ENCODE measurements at regions not wholly inside any gene's neighbourhood (a gene's known extent, or its start where the extent isn't known, plus 50 kb on each side); places are given as distances from the start of the nearest gene placed in this dataset.

DNA sequence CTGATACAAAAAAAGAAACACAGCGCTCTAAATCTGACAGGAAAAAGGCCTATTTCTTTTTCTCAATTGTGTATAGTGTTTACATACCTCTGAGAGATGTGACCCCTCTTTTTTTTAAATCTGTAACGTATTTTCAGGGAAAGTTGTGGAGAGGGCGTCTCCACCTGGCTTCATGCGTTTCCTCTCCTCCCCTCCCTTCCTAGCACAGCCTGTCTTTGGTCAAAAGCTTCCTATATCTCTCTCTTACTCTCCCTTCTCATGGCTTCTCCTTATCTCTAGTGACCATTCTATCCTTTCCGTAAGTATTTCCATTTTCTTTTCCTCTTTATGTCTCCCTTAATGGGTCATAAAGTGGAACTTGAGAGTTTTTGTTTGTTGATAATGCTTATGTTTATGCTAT is 458.9 kb downstream of the HACE1 start:
- no peak for DNase-seq
- no peak overlapping the region for H3K4me3 Mint-ChIP-seq (ENCODE audit: unreplicated experiment)
- no peaks in the 10 kb centered on the region for H3K9me3 Mint-ChIP-seq (ENCODE audit: unreplicated experiment)
- H3K36me3 Mint-ChIP-seq (ENCODE audit: unreplicated experiment) = no peaks in the 10 kb centered on the region
- peaks cover 2% of the 10 kb centered on the region for H3K27me3 Mint-ChIP-seq (ENCODE audit: unreplicated experiment)
- H3K4me1 Mint-ChIP-seq (ENCODE audit: low read depth, unreplicated experiment) = peaks cover 8% of the 10 kb centered on the region
- H3K27ac Mint-ChIP-seq (ENCODE audit: unreplicated experiment) = no peak overlapping the region
- TF ChIP-seq, protein P1, sequence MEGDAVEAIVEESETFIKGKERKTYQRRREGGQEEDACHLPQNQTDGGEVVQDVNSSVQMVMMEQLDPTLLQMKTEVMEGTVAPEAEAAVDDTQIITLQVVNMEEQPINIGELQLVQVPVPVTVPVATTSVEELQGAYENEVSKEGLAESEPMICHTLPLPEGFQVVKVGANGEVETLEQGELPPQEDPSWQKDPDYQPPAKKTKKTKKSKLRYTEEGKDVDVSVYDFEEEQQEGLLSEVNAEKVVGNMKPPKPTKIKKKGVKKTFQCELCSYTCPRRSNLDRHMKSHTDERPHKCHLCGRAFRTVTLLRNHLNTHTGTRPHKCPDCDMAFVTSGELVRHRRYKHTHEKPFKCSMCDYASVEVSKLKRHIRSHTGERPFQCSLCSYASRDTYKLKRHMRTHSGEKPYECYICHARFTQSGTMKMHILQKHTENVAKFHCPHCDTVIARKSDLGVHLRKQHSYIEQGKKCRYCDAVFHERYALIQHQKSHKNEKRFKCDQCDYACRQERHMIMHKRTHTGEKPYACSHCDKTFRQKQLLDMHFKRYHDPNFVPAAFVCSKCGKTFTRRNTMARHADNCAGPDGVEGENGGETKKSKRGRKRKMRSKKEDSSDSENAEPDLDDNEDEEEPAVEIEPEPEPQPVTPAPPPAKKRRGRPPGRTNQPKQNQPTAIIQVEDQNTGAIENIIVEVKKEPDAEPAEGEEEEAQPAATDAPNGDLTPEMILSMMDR (IDR thresholded peaks at IDR 0.05; ENCODE audit: partially characterized antibody, unreplicated experiment) = no peak

DNA sequence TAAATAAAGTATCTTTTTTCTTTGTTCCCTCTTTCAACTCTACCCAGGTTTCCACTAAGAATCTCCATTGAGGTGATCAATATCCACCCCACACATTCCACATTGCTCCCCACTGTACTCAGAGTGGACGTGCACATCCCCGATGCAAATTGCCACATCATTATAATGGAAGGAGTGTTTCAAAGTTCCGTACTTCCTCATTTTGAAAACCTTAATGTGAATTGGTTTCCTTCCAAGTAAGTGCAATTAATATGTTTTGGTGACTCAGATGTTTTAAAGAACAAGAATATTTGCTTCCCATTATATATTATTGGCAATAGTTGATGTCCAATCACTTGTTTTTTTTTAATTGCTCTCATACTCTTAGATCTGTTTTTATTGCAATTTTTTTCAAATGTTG is 463.6 kb downstream of the HACE1 start:
- H3K27me3 Mint-ChIP-seq (ENCODE audit: unreplicated experiment) = peaks cover 2% of the 10 kb centered on the region
- peaks cover 2% of the 10 kb centered on the region for H3K4me1 Mint-ChIP-seq (ENCODE audit: low read depth, unreplicated experiment)
- no peak overlapping the region for H3K27ac Mint-ChIP-seq (ENCODE audit: unreplicated experiment)
- TF ChIP-seq, protein P1 (IDR thresholded peaks at IDR 0.05; ENCODE audit: partially characterized antibody, unreplicated experiment) = no peak
- H3K4me3 Mint-ChIP-seq (ENCODE audit: unreplicated experiment) = no peak overlapping the region
- DNase-seq = no peak
- no peaks in the 10 kb centered on the region for H3K9me3 Mint-ChIP-seq (ENCODE audit: unreplicated experiment)
- no peaks in the 10 kb centered on the region for H3K36me3 Mint-ChIP-seq (ENCODE audit: unreplicated experiment)

DNA sequence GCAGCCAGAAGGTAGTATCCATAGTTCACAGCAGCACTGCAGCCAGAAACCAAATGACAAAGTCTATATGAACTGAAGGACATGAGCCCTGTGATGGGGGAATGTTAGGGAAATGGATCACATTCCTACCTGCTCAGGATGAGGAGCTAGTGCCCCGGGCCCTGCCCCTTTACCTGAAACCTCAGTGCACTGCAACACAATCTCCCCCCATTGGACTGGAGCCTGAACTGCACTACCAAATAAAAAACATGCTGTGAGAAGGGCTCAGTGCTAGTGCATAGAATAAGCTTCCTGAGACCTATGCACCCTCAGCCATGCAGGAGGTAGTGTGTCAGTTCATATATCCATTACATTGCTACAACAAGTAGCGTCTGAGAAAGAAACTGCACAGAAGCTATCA is 477.8 kb downstream of the HACE1 start:
- peaks cover 2% of the 10 kb centered on the region for H3K9me3 Mint-ChIP-seq (ENCODE audit: unreplicated experiment)
- no peaks in the 10 kb centered on the region for H3K4me1 Mint-ChIP-seq (ENCODE audit: low read depth, unreplicated experiment)
- H3K36me3 Mint-ChIP-seq (ENCODE audit: unreplicated experiment) = no peaks in the 10 kb centered on the region
- H3K4me3 Mint-ChIP-seq (ENCODE audit: unreplicated experiment) = no peak overlapping the region
- DNase-seq = no peak
- H3K27ac Mint-ChIP-seq (ENCODE audit: unreplicated experiment) = no peak overlapping the region
- H3K27me3 Mint-ChIP-seq (ENCODE audit: unreplicated experiment) = no peaks in the 10 kb centered on the region
- TF ChIP-seq, protein P1 (IDR thresholded peaks at IDR 0.05; ENCODE audit: partially characterized antibody, unreplicated experiment) = no peak

DNA sequence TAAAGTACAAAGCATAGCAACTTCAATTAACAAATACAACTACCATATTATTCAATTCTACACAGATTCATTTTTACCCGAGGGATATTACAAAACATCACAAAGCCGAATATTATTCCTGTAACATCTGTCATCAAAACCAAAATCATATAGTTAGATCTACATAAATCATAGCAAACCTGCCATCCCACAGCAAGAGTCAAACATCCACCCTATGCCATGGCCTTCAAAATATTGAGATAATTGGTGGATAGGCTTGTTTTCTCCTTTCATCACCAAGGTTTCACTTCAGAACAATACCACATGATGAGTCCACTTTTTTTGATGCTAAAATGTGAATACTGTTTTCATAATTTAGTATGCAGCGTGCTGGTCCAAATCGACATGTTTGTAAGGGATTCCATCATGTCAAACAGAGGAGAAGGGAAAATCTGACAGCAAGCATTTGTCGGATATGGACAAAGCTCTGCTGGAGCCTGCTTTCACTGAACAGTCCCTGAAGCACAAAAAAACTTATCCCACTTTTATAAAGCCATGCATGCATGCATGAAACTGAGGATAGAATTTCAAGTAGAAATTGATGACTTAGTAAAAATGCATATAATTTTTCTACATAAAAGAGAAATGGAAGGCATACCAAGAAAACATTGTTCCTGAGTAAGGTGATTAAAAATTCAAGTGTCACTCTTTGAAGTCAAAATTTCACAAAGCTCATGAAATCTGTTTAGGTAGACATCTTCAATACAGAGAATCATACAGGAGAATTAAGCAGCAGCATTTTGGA is 494.1 kb downstream of the HACE1 start:
- Mint-ChIP-seq H3K27me3 (ENCODE audit: unreplicated experiment) (no peaks in the 10 kb centered on the region), H3K27ac (ENCODE audit: unreplicated experiment) (no peak overlapping the region), H3K4me3 (ENCODE audit: unreplicated experiment) (no peak overlapping the region), H3K36me3 (ENCODE audit: unreplicated experiment) (no peaks in the 10 kb centered on the region), H3K4me1 (ENCODE audit: low read depth, unreplicated experiment) (no peaks in the 10 kb centered on the region), H3K9me3 (ENCODE audit: unreplicated experiment) (no peaks in the 10 kb centered on the region)
- TF ChIP-seq, protein P1 (IDR thresholded peaks at IDR 0.05; ENCODE audit: partially characterized antibody, unreplicated experiment) = no peak
- DNase-seq = no peak

DNA sequence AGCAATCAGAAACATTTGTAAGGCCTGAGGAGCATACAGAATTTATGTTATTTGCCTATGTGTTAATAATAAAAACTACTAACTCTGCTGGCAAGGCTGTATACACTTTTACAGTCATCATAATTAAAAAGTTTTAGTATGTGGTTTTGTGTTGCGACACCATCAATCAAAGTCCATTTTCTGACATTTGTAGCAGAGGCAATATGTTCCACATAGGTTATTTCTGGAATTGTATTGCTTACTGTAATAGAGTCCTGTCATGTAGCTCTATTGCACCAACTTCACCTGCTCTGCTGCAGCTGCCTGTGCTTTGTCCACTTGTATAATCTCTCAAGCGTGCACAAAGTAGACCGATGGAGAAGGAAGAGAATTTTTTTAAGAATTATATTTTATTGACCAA is 501.8 kb downstream of the HACE1 start:
- Mint-ChIP-seq H3K36me3 (ENCODE audit: unreplicated experiment) (no peaks in the 10 kb centered on the region), H3K9me3 (ENCODE audit: unreplicated experiment) (no peaks in the 10 kb centered on the region), H3K27ac (ENCODE audit: unreplicated experiment) (no peak overlapping the region), H3K4me3 (ENCODE audit: unreplicated experiment) (no peak overlapping the region), H3K27me3 (ENCODE audit: unreplicated experiment) (no peaks in the 10 kb centered on the region), H3K4me1 (ENCODE audit: low read depth, unreplicated experiment) (no peaks in the 10 kb centered on the region)
- DNase-seq = no peak
- TF ChIP-seq, protein P1 (IDR thresholded peaks at IDR 0.05; ENCODE audit: partially characterized antibody, unreplicated experiment) = no peak

All from glutamatergic neuron (in vitro differentiated cells).